ENCODE measurements at regions not wholly inside any gene's neighbourhood (a gene's known extent, or its start where the extent isn't known, plus 50 kb on each side); places are given as distances from the start of the nearest gene placed in this dataset.

DNA sequence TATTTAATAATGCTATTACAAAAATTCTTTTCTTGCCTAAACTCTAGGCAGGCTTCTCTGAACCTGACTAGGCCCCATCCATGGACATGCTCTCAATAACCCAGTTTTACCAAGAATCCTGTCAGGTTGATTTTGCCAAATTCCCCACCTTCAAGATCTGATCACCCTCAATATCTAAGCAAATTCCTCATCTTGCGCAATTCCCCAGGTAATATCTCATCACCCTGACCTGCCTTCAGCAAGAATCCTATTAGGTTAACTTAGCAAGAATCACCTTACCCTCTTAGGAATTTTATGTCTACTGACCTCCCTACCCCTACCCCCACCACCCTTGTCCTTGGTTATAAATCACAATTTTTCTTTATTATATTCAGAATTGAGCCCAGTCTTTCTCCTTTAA lies 579.1 kb downstream of the C4orf33 start:
- H3K4me3 ChIP-seq (ENCODE audit: low read depth, low read length), result no peak overlapping the region
- no peak overlapping the region for H3K27ac ChIP-seq (ENCODE audit: low read depth, low read length)
- H3K27me3 ChIP-seq (ENCODE audit: insufficient read depth, low read length), result no peaks in the 10 kb centered on the region
- H3K36me3 ChIP-seq (ENCODE audit: insufficient read depth, low read length), result no peaks in the 10 kb centered on the region
- no peaks in the 10 kb centered on the region for H3K79me2 ChIP-seq (ENCODE audit: control insufficient read depth, insufficient read depth, low read length, unreplicated experiment)
- H2AFZ ChIP-seq (ENCODE audit: low read length, unreplicated experiment), result no peak overlapping the region
- H3K4me1 ChIP-seq (ENCODE audit: control insufficient read depth, insufficient read depth, low read length, unreplicated experiment), result no peaks in the 10 kb centered on the region

DNA sequence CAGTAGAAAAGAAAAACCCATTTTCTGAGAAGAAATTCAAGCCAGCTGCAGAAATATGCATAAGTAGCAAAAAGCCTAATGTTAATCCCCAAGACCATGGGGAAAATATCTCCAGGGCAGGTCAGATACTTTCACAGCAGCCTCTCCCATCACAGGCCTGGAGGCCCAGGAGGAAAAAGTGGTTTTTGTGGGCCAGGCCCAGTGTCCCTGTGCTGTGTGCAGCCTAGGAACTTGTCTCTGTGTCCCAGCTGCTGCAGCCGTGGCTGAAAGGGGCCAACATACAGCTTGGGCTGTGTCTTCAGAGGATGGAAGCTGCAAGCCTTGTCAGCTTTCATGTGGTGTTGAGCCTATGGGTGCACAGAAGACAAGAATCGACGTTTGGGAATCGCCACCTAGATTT lies 581.0 kb downstream of the C4orf33 start:
- Histone ChIP-seq H3K36me3 (ENCODE audit: insufficient read depth, low read length) (no peaks in the 10 kb centered on the region), H3K4me1 (ENCODE audit: control insufficient read depth, insufficient read depth, low read length, unreplicated experiment) (no peaks in the 10 kb centered on the region), H3K79me2 (ENCODE audit: control insufficient read depth, insufficient read depth, low read length, unreplicated experiment) (no peaks in the 10 kb centered on the region), H3K27ac (ENCODE audit: low read depth, low read length) (no peak overlapping the region), H3K27me3 (ENCODE audit: insufficient read depth, low read length) (no peaks in the 10 kb centered on the region), H3K4me3 (ENCODE audit: low read depth, low read length) (no peak overlapping the region), H2AFZ (ENCODE audit: low read length, unreplicated experiment) (no peak overlapping the region)

DNA sequence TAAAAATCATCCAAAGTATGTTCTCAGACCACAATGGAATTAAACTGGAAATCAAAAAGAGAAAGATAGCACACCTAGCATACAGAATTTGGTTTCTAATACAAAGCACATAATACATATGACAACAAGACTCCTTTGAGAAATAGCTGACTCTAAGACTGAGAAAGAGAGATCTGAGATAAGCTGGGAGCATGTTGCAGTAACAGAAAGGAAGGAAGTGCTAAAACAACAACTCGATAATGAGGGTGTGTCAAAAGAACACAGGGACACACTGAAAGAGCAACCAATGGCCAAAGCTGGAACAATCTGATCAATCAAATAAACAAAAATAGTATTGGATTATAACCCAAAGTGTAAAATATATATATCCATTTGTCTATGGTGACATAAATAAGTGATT lies 586.6 kb downstream of the C4orf33 start:
- no peaks in the 10 kb centered on the region for H3K4me1 ChIP-seq (ENCODE audit: control insufficient read depth, insufficient read depth, low read length, unreplicated experiment)
- no peaks in the 10 kb centered on the region for H3K27me3 ChIP-seq (ENCODE audit: insufficient read depth, low read length)
- no peak overlapping the region for H3K27ac ChIP-seq (ENCODE audit: low read depth, low read length)
- no peak overlapping the region for H2AFZ ChIP-seq (ENCODE audit: low read length, unreplicated experiment)
- no peaks in the 10 kb centered on the region for H3K36me3 ChIP-seq (ENCODE audit: insufficient read depth, low read length)
- no peak overlapping the region for H3K4me3 ChIP-seq (ENCODE audit: low read depth, low read length)
- no peaks in the 10 kb centered on the region for H3K79me2 ChIP-seq (ENCODE audit: control insufficient read depth, insufficient read depth, low read length, unreplicated experiment)

DNA sequence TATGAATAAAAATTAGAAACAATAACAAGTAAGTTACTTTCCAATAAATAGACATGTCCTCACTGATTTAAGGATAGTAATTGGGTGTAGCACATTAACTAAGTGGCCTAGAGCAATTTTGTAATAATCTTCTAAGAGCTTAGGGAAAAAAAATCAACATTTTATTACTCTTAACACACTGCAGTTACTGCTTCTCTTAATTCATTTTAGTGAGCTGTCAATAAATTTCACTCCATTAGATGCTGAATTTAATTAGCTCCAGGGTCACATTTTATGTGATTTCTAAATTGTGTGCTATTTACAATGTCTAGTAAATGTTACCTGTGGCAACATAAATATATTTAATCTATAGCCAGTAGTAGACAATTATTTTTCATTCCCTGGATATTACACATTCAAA lies 612.0 kb downstream of the C4orf33 start:
- Histone ChIP-seq H3K79me2 (ENCODE audit: control insufficient read depth, insufficient read depth, low read length, unreplicated experiment) (no peaks in the 10 kb centered on the region), H3K27me3 (ENCODE audit: insufficient read depth, low read length) (peaks cover 7% of the 10 kb centered on the region), H2AFZ (ENCODE audit: low read length, unreplicated experiment) (no peak overlapping the region), H3K27ac (ENCODE audit: low read depth, low read length) (no peak overlapping the region), H3K36me3 (ENCODE audit: insufficient read depth, low read length) (no peaks in the 10 kb centered on the region), H3K4me1 (ENCODE audit: control insufficient read depth, insufficient read depth, low read length, unreplicated experiment) (no peaks in the 10 kb centered on the region), H3K4me3 (ENCODE audit: low read depth, low read length) (no peak overlapping the region)

DNA sequence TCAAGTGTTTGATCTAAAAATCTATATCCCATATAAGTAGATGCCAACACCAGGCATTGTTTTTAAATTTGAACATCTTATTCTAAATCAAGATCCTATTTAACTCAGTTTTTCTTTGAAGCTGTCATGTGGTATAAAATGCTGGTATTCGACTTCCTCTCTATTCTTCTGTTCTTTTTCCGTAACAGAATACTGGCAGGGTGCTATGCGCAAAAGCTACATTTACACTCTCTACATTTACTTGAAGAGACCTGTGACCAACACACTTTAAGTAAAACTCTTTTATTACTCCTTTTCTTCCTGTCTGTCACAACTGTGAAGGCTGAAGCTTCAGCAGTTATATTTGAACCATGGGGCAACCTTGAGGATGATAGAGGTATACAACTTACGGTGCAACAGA lies 612.8 kb downstream of the C4orf33 start:
- Histone ChIP-seq H2AFZ (ENCODE audit: low read length, unreplicated experiment) (no peak overlapping the region), H3K27ac (ENCODE audit: low read depth, low read length) (no peak overlapping the region), H3K79me2 (ENCODE audit: control insufficient read depth, insufficient read depth, low read length, unreplicated experiment) (no peaks in the 10 kb centered on the region), H3K4me3 (ENCODE audit: low read depth, low read length) (no peak overlapping the region), H3K36me3 (ENCODE audit: insufficient read depth, low read length) (no peaks in the 10 kb centered on the region), H3K27me3 (ENCODE audit: insufficient read depth, low read length) (peaks cover 7% of the 10 kb centered on the region), H3K4me1 (ENCODE audit: control insufficient read depth, insufficient read depth, low read length, unreplicated experiment) (no peaks in the 10 kb centered on the region)

DNA sequence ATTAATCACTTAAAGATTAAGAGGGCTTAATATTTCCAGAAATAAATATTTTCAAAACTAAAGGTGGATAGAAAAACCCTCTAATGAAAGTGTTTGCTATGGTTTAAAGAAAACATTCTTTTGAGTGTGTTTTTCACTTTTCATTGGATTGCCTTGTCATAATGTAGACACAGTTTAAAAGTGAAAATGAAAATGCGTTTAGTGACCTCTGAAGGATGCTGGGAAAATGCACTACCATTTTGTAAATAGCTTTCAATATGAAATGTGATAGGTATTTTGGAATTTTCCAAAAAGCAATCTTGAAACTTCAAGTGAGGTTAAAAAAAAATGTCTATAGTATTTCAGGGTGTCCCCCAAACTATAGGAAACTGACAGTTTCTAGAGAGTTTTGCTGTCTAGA lies 642.2 kb downstream of the C4orf33 start:
- Histone ChIP-seq H3K79me2 (ENCODE audit: control insufficient read depth, insufficient read depth, low read length, unreplicated experiment) (no peaks in the 10 kb centered on the region), H3K4me1 (ENCODE audit: control insufficient read depth, insufficient read depth, low read length, unreplicated experiment) (no peaks in the 10 kb centered on the region), H3K4me3 (ENCODE audit: low read depth, low read length) (peak overlapping the region; percentile 34; the same call in 1 of the 2 replicates), H2AFZ (ENCODE audit: low read length, unreplicated experiment) (no peak overlapping the region), H3K27ac (ENCODE audit: low read depth, low read length) (no peak overlapping the region), H3K36me3 (ENCODE audit: insufficient read depth, low read length) (no peaks in the 10 kb centered on the region), H3K27me3 (ENCODE audit: insufficient read depth, low read length) (no peaks in the 10 kb centered on the region)

DNA sequence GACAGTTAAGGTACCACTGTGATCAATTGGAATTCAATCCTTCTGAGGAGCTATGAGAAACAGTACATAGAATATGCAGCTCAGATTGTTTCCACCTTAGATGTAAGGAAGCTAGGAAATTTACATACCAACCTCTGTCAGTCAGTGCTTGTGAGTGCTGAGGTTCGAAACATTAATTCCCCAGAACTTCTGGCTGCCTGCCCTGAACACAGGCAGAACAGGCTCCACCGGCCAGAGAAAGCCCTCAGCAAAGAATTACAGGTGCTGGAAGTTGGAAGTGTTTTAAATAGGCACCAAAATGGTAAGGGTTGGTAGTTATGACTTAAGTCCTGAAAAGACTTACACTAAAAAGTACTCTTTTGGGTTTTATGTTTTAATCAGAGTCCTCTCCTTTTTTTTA lies 651.8 kb downstream of the C4orf33 start:
- Histone ChIP-seq H3K4me1 (ENCODE audit: control insufficient read depth, insufficient read depth, low read length, unreplicated experiment) (no peaks in the 10 kb centered on the region), H3K27me3 (ENCODE audit: insufficient read depth, low read length) (no peaks in the 10 kb centered on the region), H3K36me3 (ENCODE audit: insufficient read depth, low read length) (no peaks in the 10 kb centered on the region), H3K4me3 (ENCODE audit: low read depth, low read length) (no peak overlapping the region), H3K79me2 (ENCODE audit: control insufficient read depth, insufficient read depth, low read length, unreplicated experiment) (no peaks in the 10 kb centered on the region), H2AFZ (ENCODE audit: low read length, unreplicated experiment) (no peak overlapping the region), H3K27ac (ENCODE audit: low read depth, low read length) (no peak overlapping the region)

DNA sequence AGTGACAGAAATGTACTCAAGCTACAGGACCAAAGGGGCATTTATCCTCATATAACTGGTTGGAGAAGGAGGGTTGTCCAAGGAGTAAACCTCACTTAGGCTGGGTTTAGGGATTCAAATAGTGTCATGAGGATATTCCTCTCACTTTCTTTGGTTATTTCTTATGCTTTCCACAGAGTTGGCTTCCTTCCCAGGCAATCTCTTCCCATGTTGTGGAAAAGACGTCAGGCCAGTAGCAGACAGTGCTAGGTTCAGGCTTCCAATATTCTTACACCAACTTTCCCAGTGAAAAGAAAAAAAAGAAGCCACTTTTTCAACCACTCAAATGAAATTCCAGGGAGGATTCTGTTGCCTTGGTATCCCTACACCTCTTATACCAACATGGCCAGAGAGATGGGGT lies 653.0 kb downstream of the C4orf33 start:
- Histone ChIP-seq H2AFZ (ENCODE audit: low read length, unreplicated experiment) (no peak overlapping the region), H3K27ac (ENCODE audit: low read depth, low read length) (no peak overlapping the region), H3K4me3 (ENCODE audit: low read depth, low read length) (no peak overlapping the region), H3K27me3 (ENCODE audit: insufficient read depth, low read length) (no peaks in the 10 kb centered on the region), H3K36me3 (ENCODE audit: insufficient read depth, low read length) (no peaks in the 10 kb centered on the region), H3K4me1 (ENCODE audit: control insufficient read depth, insufficient read depth, low read length, unreplicated experiment) (no peaks in the 10 kb centered on the region), H3K79me2 (ENCODE audit: control insufficient read depth, insufficient read depth, low read length, unreplicated experiment) (no peaks in the 10 kb centered on the region)

DNA sequence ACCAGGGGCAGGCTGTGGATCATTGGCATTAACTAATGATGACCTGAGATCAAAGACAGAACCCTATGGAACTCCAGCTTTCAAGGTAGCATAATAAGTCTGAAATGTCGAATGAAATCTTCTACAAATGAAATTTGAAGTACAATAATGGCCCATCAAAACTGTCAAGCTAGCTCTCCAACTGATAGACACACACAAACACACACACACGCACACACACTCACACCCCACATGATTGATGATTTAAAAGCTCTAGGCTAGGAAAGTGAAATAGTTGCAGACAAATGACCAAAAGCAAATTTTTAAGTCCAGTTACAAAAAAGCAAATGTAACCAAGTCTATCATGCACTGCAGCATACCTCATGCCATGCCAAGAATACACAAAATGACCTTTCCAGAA lies 655.7 kb downstream of the C4orf33 start:
- no peaks in the 10 kb centered on the region for H3K79me2 ChIP-seq (ENCODE audit: control insufficient read depth, insufficient read depth, low read length, unreplicated experiment)
- no peaks in the 10 kb centered on the region for H3K4me1 ChIP-seq (ENCODE audit: control insufficient read depth, insufficient read depth, low read length, unreplicated experiment)
- no peak overlapping the region for H3K27ac ChIP-seq (ENCODE audit: low read depth, low read length)
- H2AFZ ChIP-seq (ENCODE audit: low read length, unreplicated experiment), result no peak overlapping the region
- no peak overlapping the region for H3K4me3 ChIP-seq (ENCODE audit: low read depth, low read length)
- no peaks in the 10 kb centered on the region for H3K27me3 ChIP-seq (ENCODE audit: insufficient read depth, low read length)
- H3K36me3 ChIP-seq (ENCODE audit: insufficient read depth, low read length), result no peaks in the 10 kb centered on the region

DNA sequence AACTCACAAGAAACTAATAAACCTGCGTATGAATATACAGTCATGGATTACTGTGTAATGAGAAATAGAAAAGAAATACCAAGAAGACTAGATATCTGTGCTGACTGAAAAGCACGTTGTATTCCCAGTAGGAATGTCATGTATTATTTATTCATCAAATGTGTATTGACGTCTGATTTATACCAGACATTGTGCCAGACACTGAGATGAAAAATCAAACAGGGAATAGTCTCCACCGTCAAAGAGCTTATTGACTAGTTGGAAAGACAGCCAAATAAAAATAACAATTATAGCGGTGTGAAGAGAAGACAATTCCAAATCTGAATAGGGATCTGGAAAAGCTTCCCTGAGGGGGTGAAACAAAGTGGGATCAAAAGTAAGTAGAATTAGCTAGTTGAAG lies 687.6 kb downstream of the C4orf33 start:
- Histone ChIP-seq H3K27ac (ENCODE audit: low read depth, low read length) (no peak overlapping the region), H3K36me3 (ENCODE audit: insufficient read depth, low read length) (no peaks in the 10 kb centered on the region), H3K4me3 (ENCODE audit: low read depth, low read length) (no peak overlapping the region), H2AFZ (ENCODE audit: low read length, unreplicated experiment) (no peak overlapping the region), H3K79me2 (ENCODE audit: control insufficient read depth, insufficient read depth, low read length, unreplicated experiment) (no peaks in the 10 kb centered on the region), H3K4me1 (ENCODE audit: control insufficient read depth, insufficient read depth, low read length, unreplicated experiment) (no peaks in the 10 kb centered on the region), H3K27me3 (ENCODE audit: insufficient read depth, low read length) (no peaks in the 10 kb centered on the region)

DNA sequence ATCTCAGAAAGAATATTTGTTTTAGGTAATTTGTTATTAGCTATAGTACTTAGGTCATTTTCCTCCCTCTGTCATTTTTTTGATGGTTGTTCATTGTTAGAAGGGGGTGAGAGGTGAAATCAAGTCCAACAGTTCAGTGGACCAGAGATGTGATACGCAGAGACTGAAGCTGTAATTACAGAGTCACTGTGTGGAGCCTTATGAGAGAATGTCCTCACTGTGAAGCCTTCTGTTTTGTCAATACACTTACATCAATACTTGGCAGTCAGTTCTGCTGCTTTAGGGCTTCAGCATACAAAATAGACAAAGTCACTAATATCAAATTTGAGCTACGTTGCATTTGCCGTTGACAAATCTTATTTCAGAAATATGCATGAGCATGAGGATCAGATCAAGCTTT lies 692.5 kb downstream of the C4orf33 start:
- no peak overlapping the region for H3K4me3 ChIP-seq (ENCODE audit: low read depth, low read length)
- H3K27ac ChIP-seq (ENCODE audit: low read depth, low read length), result no peak overlapping the region
- no peaks in the 10 kb centered on the region for H3K79me2 ChIP-seq (ENCODE audit: control insufficient read depth, insufficient read depth, low read length, unreplicated experiment)
- H3K4me1 ChIP-seq (ENCODE audit: control insufficient read depth, insufficient read depth, low read length, unreplicated experiment), result no peaks in the 10 kb centered on the region
- no peaks in the 10 kb centered on the region for H3K36me3 ChIP-seq (ENCODE audit: insufficient read depth, low read length)
- H2AFZ ChIP-seq (ENCODE audit: low read length, unreplicated experiment), result no peak overlapping the region
- no peaks in the 10 kb centered on the region for H3K27me3 ChIP-seq (ENCODE audit: insufficient read depth, low read length)

Measured in ACC112 (cell line).